Medulla oblongata (tissue), 1 donor: ENCODE measurements at regions not wholly inside any gene's neighbourhood (a gene's known extent, or its start where the extent isn't known, plus 50 kb on each side); places are given as distances from the start of the nearest gene placed in this dataset.
"Not testable (repeated sequence)": the region's sequence is repeated elsewhere in the genome, so short reads cannot be mapped to it uniquely, and the experiment has no call there.

Experiments
- DNase-seq: peaks from one replicate; pipeline ENCODE4 v3.0.0-alpha.2; 2015; ENCODE audit errors: extremely low spot score

DNA sequence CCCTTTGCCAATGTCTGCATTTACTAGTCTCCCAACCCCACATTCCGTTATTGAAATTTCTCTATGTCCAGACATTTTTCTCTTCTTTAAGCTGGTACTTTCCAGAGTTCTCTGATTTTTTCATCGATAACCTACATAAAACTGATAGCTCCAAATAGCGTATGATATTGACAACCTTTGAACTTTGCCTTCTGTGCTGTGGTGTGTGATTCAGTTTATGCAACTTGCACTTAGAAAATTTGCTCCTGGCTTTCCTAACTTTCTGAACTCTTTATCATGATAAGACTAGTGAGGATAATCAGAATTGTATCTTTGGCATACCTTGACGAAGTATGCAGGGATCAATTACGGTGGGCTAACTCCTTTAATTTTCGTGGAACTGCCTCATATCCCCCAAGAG is 1261.3 kb downstream of the SI start:
- no peak for DNase-seq

DNA sequence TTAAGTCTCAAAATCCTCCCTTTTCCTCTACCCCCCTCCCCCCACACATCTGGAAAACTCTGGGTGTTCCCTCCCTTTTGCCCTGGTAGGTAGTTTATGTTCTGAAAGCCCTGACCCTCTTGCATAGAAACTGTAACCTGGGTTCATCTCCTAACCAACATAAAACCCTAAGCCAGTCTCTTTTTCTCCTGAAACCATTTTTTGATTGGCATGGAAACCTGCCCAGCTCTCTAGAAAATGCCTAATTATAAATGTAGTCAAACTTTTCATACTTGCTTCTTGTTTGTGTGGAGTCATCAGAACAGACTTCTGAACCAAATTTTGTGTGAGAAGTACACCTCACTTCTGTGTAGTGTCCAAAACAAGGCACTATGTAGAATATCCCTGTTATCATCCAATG is 1264.4 kb downstream of the SI start:
- no peak for DNase-seq

DNA sequence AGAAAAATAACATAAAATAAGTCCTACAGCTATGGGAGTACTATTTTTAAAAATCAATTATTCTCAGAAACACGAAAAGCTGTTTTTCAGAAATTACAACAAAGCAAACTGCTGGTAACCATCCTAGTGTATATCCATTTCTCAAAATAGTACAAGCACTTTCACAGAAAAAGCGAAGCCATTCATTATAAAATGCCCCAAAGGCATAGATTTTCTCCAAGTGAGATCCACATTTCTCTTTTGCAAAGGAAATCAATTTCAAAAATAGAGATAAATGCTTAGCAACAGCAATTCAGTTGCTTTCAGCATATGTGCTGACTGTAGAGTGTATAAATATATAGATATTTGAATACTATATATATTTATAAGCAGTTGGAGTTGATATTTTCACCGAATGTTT is 1266.3 kb downstream of the SI start:
- DNase-seq = no peak

DNA sequence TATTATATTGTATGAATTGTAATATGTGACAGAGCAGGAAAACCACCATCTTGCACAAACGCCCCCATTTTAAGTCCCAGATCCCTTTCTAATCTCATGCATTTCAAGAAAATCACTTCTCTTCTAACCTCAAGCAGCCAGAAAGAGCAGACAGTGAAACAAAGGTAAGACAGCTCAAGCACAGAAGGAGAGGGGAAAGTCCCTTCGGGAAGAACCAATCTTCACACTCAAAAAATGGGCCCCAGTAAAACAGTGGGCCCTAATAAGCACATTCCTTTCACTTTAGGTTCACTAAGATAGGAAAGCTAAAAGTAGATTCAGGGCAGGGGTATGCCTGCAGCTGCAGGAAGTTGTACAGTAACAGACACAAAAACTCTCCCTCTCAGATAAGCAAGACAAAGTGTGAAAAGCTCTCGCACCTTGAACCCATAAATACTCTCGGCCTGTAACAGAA is 1268.7 kb downstream of the SI start:
- DNase-seq = no peak

DNA sequence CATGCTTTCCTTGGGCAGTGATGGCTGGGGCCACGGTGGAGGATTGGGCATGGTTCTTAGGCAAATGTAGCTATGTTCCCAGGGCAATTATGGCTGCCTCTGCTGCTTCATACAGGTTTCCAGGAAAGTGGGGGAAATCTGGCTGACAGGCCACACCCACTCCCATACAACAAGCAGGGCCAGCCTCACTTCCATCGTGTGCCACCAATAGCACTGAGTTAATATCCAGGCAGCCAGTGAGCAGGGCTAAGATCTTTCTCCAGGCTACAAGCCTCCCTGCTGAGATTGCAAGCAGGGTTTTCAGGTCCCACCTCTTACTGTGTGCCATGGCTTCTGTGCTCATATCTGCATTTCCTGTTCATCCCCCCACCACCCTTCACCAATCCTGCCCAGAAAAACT is 1291.9 kb downstream of the SI start:
- no peak for DNase-seq

DNA sequence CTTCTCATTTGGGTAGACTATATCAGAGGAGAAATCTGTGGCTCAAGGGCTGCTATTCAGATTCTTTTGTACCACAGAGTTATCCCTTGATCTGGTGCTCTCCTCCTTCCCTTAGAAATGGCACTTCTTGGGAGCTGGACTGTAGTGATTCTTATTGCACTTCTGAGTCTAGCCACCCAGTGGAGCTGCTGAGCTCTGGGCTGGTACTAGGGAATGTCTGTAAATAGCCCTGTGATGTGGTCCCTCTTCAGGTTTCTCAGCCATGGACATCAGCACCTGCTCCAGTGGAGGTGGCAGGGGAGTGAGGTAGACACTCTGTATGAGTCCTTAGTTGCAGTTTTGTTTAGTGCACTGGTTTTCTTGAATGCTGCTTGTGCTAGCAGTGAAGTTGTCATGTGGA is 1292.6 kb downstream of the SI start:
- DNase-seq = no peak

DNA sequence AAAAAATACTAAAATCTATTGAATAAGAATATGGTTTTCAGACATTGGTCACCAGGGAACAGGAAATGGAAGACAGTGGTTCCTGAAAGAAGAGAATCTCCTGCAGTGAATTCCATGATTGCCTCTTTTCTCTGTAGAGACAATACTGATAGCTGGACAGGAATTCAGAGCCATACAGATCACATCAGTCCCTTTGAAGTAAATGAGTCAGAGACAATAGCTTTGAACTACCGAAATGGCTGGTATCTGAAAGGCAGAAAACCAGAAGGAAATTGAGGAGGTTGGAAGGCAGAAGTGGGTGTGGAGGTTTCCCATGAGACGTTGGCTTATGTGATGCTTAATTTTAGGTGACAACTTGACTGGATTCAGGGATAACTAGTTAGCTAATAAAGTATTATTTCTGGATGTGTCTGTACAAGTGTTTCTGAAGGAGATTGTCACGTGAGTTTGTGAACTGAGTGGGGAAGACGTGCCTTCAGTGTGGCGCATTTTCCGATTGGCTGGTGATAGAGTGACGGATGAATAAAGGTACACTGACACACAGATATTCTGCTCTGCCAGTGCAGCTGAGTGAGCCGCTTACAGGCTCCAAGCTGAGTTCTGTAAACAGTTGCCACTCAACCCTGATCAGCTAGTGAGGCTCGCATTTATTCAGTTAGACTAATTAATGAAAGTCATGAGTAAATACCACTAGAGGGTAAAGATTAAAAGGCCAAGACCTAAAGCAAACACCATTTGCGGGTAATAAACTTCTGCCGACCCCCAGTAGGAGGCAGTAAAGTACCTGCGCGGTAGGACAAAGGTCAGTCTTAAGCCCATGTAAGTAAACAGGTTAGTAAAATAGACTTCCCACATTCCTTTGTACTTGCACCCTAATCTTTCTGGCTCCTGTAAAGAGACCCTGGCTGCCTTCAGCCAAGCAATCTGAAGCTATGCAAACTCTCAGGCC is 1298.6 kb downstream of the SI start:
- DNase-seq = no peak

DNA sequence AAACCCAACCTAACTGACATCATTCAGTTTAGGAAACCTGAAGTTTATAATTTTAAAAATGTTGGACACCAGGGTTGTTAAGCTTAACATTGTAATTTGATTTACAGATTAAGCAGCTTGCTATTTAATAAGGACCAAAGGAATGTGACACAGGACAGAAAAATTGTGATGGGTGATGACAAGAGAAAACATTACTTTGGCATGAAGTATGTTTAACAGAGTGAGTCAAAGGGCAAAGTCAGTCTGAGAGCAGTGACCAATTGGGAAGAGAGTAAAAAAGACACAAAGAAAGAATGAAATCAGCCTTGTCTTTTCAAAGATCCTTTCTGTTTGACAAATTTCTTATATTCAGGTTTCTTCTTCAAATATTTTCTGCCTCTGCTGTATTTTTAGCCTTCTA is 1301.6 kb downstream of the SI start:
- DNase-seq = no peak

DNA sequence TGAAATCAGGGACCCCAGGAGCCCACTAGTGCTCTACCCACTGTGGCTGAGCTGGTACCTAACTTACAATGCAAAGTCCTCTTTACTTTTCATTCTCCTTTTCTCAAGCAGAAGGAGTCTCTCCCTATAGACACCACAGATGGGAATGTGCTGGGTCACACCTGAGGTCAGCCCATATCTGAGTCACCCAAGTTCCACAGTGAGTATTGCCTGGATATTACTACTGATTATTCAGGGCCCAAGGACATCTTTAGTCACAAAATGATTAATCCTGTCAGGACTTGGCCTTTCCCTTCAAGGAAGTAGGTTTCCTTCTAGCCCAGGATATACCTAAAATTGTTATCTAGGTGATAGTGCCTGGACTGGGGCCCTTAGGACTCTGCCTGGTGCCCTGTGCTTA is 1305.2 kb downstream of the SI start:
- DNase-seq = no peak

DNA sequence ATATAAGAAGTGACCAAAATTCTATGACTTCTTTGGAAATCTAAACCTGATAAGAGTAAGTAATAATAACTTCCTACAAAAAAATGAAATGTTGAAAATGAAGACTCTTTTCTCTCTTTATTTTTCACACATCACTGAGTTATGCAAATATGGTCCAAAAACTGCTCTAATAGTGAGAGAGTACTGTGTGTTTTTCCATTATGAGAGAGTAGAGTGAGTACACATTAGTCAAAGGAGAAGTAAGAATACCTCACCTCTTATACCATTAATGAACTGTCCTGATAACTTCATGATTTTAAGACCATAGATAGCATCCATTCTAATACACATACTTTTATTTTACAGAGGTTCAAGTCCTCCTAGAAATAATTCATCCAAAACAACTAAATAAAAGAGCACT is 1310.2 kb downstream of the SI start:
- no peak for DNase-seq

DNA sequence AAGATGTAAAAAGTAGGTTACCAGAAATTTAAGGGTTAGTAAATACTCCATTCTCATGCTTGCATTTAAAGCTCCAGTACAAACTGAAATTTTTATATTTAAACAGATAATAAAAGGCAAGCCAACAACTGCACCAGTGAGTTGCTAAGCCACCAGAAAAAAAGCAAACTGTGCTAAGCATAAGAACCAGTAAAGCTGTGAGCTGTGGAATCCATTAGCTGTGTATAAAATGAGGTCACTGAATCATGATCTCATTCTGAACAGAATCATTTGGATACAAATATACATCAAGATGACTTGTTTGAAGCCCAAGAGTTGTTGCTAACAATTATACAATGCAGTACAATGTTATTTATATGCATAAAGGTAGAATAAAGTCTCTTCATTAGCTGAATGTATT is 1312.2 kb downstream of the SI start:
- no peak for DNase-seq

DNA sequence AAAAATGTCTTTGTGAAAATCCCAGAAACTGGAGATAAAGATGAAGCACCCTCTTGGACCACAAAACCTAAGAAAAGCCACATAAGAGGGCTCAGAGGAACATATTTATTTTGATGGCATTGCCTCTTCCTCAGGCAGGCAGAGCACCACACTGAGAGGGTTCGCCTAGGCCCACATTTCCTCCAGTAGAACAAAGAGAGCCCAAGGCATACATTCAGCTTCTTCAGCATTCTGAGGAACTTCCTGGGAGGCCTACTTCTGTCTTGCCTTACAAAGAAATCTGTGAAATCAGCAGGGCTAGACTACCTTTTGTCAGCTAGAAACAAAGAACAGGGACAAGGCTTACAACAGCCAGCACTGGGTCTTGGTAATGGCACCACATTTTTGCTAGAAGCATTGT is 1325.3 kb downstream of the SI start:
- DNase-seq = no peak

DNA sequence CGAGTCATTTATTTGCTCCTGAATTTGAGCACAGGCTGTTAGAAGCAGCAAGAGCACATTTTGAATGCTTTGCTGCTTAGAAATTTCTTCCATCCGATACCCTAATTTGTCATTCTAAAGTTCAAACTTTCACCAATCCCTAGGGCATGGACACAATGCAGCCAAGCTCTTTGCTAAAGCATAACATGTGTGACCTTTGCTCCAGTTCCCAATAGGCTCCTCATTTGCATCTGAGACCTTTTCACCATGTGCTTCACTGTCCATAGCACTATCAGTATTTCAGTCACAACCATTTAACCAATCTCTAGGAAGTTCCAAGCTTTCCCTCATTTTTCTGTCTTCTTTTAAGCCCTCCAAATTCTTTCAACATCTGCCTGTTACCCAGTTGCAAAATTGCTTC is 1333.1 kb downstream of the SI start:
- no peak for DNase-seq

DNA sequence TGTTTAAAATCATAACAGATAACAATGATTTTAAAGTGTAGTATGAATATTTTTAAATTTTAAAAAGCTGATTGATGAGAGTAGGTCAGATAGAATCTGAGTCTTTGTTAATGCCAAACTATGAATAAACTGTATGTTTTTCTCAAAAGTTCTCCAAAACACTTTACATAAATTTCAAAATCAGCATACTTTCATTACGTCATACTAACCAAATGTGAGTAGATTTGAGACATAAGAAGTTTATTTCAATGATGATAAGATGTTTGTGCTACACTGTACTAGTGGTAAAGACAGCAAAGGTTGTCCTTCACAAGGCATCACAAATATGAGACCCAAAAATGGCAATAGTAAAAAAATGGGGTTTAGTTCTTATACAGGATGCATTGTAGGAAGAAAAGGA is 1342.9 kb downstream of the SI start:
- no peak for DNase-seq

DNA sequence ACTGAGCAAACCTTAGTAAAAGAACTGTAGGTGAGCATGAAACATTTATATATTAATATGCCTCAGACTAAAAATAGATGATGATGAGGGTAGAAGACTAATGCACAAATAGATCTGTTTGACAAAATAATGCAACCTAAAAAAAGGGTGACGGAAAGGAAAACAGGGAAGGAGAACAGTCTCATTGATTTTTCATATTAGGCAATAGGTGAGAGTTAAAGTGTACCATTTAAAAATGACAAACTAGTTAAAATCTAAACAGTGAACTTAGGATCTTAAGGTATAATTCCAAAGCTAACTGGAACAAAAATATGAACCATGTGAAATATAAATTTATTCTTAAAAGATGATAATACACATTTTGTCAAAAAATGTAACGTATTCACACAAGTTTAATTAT is 1347.6 kb downstream of the SI start:
- DNase-seq = no peak

DNA sequence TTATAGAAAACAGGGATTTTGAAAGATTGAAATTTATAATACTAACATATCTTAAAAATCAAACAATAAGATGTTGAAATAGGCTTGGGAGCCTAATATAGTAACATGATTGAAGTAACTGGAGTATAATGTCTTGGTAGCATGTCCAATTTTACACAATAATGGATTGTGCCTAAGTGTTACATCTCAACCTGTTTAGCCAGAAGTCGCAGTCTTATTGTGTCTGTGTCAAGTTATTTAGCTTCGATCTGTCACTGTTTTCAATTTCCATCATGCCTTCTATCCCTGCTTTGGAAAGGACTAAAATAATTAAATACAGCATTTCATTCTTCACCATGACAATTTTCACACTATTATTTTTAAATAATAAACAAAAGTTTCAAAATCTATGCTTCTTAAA is 1352.2 kb downstream of the SI start:
- no peak for DNase-seq

DNA sequence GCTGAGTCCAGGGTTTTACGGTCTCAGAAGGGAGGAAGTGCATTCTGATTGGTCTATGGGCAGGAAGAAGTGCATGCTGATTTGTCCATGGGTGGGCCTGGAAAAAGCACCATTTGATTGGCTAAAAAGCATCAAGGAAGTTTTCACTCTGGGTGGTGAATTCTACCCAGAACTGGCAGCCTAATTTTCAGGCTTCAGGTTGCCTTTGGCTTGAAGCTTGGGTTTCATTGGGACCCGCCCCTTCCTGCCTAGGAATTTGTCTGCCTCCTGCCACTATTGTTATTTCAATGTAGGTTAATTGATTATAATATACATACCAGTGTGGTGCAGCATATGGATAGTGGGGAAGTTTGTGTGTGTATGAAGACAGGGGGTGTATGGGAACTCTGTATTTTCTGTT is 1355.9 kb downstream of the SI start:
- no peak for DNase-seq

DNA sequence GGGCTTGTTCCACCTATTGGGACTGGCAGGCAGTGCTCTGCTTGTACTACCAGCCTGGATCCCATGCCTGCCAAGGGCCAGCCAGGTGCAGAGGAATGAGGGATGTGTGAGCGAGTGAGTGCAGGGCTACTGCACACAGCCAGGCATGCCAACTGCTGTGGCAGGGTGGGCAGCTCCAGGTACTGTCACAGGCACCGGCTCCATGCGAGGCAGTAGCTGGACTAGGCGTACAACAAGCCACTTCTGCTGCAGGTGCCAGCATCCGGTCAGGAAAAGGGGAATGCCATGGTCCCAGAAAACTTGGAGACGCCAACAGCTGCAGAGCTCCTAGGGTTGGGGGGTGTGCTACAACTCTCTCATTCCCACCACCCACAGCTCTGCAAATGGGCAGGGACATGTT is 1356.7 kb downstream of the SI start:
- DNase-seq = no peak

DNA sequence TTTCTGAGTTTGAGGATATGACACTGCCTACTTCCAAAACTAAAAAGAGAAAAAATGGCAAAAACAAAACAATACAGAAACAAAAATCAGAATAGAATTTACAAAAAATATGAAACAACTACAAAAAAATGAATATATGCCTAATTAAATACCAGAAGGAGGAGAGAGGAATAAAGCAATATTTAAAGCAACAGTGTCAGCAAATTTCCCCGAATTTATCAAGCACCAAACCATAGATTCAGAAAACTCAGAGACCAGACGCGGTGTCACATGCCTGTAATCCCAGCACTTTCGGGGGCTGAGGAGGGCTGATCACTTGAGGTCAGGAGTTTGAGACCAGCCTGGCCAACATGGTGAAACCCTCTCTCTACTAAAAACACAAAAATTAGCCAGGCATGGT is 1360.9 kb downstream of the SI start:
- DNase-seq = no peak

DNA sequence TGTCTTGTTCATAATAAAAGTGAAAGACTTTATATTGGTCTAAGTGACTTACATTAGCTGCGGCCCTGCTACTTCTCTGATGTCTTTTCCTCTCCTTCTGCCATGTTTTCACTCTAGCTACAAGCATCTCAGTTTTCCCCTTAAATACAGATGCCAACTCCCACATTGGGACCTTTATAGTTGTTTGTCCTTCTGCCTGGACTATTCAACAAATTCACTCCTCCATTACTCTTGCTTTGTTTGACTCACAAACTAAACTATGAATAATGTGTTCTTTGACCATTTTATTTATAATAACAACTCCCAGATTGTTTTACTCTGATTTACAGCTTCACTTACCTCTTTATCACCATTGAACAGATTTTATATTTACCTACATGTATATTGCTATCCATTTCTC is 1369.9 kb downstream of the SI start:
- DNase-seq = no peak

DNA sequence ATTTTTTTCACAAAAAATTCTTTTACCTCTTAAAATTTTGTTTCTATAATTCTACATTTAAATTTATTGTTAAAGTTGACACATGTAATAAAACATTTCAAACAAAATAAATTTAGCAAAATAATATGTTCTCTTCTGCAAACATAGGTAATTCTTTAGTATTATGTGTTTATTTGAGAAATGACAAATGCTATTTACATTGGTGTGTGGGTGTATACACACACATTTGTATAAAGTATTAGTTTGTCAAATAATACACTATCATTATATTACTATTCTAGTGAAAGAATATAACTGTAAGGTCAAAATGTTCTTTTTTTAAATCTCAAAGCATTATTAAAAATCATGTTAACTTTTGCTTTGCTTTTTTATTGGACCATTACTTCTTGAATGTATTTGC is 1370.6 kb downstream of the SI start:
- DNase-seq = no peak

DNA sequence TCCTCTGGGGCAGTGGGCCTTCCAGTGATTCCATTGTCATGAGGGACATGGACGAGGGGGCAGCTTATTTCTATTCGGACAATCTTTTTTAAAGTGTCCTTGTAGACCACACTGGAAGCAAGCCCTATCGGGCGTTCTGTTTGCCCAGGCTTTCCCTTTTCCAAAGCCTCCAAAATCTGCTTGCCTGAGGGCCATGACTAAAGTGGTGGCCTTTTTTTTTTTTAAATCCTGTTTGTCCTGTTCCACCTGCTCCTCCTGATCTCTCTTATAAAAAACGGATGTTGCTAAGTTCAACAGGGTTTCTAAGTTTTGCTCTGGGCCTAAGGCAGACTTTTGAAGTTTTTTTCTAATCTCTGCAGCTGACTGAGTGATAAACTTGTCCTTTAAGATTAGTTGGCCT is 1380.1 kb downstream of the SI start:
- DNase-seq = not testable (repeated sequence)

DNA sequence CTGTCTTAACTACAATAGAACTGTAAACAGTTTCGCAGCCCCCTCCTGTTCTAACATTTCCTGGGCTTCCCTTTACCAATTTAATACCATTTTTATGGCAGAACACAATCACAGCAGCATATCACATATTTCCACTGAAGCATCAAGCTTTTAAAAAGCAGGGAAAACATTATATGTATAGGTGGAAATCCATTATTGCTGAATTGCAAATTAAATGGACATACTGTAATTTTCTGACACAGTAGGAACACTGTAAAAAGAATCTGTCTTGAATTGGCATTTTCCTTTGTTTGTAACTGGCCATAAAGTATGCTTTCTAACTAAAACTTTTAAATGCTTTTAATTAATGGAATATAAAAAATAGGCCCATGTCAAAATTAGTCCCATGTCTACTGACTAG is 1385.8 kb downstream of the SI start:
- no peak for DNase-seq

DNA sequence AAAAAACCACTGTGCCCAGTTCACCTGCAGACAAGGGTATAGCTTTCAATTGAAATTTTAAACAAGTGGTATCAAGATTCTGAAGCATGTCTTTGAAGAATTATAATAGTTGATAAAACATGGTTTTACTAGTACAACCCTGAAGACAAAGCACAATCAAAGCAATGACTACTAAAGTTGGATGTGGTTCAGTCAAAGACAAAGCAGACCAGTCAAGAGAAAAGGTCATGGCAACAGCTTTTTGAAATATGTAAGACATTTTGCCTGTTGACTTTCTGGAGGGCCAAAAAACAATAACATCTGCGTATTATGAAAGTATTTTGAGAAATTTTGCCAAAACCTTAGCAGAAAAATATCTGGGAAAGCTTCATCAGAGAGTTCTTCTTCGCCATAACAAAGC is 1393.6 kb downstream of the SI start:
- DNase-seq = no peak
